SKM-1 (cell line): ENCODE measurements at regions not wholly inside any gene's neighbourhood (a gene's known extent, or its start where the extent isn't known, plus 50 kb on each side); places are given as distances from the start of the nearest gene placed in this dataset.

Experiments
- DNase-seq: peaks from one replicate; lab custom pipeline; 2025; ENCODE audit not compliant: unreplicated experiment; lab: John Stamatoyannopoulos, UW

DNA sequence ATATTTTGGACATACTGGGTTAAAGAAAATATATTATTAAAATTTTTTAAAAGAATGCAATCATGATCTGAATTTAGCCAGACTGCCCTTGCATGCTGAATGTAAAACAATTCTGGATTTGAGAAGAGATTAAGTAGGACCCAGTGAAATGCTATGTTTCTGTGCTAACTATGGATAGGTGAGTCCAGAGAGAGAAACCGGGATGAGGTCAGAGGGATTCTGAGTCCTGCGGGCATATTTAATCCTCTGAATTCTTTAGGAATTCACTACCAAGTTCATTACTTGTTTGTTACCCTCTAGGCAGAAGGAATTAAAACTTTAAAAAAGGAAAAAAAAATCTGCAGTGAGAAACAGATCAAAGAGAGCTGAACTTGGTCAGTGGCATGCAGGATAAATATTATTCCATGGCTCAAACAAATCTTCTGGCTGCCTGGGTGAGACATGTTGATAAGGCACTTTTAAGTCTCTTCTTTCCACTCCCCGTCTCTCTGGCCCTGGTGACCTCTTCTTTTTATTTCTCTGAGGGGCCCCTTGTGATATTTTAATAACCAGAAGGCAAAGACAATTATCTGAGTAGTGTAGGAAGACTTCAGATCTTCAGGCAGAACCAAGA, 50.2 kb upstream of the LYZL1 start:
- no peak for DNase-seq
